GF-D8 (cell line): ENCODE measurements at regions not wholly inside any gene's neighbourhood (a gene's known extent, or its start where the extent isn't known, plus 50 kb on each side); places are given as distances from the start of the nearest gene placed in this dataset.

Experiments
- DNase-seq: peaks from one replicate; lab custom pipeline; 2025; lab: John Stamatoyannopoulos, UW

DNA sequence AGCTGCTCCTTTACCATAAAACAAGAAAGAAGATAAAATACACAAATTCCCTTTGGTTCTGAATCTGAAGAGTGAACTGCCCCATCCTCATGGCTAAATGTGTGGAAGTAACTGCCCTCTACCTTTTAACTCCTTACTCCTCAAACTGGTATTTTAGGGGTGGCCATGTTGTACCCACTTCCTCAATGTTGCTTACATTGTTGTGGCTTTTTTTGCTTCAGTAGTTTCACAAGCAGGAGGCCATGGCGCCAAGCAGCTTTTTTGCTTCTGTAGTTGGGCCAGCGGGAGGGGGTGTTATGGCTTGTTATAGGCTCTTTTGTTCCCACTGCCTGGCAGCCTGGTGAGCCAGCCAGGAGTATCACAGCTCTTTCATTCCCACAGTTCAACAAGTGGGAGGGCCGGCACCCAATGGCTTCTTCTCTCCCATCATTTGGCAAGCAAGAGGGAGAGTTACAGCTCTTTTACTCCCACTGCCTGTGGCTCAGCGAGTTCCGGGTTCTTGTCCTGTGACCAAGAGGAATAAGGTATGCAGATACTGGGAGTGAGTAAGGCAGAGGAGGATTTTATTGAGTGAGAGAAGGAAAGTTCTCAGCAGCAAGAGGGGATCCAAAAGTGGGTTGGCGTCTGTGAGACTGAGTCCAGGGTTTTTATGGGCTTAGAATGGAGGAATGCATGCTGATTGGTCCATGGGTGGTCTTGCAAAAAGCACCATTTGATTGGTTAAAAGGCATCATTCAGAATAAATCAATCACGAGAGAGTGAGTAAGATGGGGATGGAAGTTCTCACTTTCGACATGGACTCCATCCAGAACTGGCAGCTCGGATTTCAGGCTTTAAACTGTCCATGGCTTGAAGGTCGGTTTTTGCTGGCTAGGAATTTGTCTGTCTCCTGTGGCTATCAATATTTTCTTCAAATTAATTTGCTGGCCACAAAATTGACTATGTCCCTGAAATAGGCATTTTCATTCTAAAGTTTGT lies 429.6 kb downstream of the HLX start:
- DNase-seq = no peak

DNA sequence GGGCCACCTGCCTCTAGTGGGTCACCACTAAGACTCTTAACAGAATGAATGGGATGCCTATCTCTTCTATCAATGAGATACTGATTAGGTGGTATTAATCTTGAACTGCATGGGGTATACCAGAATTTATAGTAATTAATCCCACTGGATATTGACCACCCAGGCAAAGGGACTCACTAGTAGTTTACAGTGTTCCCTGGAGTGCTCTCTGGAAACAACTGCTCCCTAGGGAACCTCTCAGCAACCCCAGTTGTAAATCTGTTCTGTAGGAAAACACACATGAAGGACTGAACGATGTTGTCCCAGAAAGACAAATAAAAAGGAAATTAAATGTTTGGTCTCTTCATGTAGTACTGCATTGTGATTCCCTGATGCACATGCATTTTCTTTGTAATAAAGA lies 430.5 kb downstream of the HLX start:
- no peak for DNase-seq

DNA sequence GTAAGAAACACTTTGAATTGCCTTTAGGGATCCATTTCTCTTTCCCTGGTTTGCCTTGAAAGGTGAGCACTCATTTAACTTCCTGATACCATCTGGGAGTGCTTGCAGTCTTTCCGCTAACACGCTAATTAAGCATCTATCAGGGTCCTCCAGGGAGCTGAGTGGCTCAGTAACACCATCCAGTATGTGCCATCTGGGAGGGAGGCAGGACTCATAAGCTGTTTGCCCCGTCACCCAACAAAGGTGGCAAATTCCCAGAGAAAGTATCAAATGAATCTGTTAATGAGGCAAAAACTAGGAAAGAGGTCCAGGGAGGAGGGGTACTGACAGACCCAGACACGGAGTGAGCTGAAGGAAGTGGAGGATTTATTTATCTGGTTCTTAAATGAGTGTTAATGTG lies 430.9 kb downstream of the HLX start:
- no peak for DNase-seq

DNA sequence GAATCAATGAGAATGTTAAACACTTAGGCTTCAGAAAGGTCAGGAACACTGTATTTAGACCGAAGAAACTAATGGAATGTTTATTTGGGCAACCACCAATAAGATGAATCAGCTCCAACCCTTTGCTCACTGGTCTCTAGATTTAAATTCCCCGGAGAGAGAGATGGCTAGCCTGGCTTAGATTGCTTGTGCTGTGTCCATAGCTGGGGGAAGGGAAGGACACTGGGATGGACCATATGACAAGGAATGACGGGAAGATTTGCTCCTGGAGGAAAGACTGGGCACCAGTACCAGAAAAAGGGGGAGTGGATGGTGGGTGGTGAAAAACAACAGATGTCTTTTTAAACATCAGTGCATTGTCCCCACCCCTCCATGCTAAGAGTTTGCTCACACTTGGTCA lies 426.6 kb downstream of the DUSP10 start:
- no peak for DNase-seq

DNA sequence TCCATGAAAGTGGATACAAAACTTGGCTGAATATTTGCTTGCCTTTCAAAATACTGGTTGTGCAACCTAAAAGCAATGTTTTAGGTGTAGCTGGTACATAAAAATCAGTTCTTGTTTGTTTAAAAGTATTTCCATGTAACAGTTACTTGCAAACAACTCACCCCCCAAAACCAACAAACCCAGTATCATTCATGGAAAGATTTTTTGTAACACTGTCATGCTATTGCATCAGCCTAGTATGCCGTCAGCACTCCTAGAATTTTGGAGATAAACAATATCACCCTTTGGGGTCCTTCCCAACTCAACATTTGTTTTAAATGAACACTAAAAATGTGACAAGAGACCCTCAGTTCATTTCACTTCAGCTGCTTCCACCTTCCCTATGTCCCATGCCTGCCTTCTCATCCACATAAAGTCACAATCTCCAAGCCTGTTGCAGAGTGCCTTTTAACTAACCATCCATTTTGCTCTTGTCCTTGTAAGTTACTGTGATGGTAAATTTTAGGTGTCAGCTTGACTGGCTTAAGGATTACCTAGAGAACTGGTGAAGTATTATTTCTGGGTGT lies 425.3 kb downstream of the DUSP10 start:
- DNase-seq = no peak

DNA sequence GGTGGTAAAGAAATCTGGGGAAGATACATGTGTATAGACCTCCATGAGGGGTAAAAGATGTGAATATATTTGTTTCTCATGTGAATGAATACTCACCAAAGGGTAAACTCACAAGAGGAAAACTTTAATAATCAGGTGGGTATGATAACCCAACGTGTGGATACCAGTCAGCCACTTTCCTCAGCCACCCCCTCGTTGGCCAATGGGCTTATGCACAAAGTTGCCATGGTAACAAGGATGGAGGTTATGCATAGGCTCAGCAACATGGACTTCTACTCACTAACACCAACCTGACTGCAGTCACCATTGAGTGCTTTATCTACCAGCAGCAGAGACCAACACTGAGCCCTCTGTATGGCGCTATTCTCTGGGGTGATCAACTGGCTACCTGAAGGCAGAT lies 424.4 kb downstream of the DUSP10 start:
- no peak for DNase-seq

DNA sequence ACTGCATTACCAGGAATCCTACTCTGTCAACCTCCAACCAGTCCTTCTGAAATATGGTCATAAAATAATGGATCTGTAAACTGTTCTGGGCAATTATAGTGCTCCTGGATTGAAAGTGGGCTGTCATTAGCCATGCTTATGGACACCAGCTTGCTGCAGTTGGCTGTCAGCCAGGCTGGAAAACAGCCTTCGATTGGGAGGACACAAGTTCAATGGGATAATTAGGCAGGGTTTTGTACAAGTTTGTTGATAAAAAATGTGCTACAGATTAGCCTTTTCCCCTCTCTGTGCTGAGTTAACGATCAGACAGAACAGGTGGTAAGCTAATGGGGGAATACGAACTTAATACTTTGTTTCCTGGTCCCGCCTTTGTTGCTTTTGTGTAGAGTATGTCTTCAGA lies 413.9 kb downstream of the DUSP10 start:
- no peak for DNase-seq

DNA sequence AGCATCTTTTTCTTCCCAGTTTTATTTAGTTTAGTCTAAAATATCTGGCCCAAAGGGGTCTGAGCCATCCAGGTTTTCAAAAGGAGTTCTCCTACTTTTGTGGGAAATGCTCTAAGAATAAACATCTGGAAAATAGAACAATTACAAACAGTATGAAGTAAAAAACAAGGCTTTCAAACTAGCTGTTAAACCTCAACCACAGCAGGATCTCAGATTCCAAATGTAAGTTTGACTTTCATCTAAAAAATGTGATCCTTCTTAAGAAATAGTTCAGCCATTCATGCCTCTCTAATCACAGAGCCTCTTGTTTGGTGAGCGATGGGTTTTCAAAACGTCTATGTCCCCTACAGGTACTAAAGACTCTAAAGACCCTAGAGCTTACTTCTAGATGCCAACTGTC lies 413.5 kb downstream of the DUSP10 start:
- no peak for DNase-seq

DNA sequence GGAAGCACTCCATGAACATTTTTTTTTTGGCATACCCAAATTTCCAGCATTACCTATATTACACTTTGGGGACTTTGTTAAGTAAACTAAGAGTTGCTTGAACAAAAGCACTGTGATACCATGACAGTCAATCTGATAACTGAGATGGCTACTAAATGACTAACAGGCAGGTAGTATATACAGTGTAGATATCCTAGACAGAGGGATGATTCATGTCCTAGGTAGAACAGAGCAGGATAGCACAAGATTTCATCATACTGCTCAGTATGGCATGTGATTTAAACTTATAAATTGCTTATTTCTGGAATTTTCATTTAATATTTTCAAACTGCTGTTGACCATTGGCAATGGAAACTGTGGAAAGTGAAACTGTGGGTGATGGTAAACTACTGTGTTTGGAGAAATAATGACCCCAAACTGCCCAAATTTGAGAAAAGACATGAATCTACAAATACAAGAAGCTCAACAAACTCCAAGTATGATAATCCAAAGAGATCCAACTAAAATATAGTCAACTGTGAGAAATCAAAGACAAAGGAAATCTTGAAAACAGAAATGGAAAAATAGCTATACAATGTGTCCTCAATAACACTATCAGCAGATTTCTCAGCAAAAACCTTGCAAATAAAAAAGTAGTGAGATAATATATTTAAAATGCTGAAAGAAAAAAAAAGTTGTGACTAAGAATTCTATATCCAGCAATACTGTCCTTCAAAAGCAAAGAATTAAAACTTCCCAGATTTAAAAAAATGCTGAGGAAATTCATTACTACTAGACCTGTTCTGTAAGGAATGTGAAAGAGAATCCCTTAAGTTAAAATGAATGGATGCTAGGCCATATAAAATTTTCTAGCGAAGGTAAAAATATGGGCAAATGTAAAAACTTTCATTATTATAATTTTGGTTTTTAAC lies 410.4 kb downstream of the DUSP10 start:
- DNase-seq = no peak

DNA sequence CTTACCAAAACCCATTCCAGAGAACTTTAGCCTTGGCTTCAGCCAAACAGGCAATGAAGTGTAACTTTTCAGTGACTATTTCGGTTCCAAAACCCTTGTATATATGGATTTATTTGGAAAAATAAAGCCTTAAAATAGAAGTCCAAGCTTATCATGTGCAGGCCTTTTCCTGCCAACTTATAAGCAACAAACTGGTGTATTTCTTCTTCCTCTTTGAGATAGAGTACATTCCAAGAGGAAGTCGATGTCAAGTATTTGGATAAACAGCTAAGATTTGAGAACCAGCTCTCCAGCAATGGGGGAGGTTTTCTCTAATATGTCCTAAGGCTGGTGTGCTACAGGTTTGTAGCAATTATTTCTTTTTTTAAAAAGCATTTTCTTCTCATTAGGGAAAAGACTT lies 407.8 kb downstream of the DUSP10 start:
- DNase-seq = no peak

DNA sequence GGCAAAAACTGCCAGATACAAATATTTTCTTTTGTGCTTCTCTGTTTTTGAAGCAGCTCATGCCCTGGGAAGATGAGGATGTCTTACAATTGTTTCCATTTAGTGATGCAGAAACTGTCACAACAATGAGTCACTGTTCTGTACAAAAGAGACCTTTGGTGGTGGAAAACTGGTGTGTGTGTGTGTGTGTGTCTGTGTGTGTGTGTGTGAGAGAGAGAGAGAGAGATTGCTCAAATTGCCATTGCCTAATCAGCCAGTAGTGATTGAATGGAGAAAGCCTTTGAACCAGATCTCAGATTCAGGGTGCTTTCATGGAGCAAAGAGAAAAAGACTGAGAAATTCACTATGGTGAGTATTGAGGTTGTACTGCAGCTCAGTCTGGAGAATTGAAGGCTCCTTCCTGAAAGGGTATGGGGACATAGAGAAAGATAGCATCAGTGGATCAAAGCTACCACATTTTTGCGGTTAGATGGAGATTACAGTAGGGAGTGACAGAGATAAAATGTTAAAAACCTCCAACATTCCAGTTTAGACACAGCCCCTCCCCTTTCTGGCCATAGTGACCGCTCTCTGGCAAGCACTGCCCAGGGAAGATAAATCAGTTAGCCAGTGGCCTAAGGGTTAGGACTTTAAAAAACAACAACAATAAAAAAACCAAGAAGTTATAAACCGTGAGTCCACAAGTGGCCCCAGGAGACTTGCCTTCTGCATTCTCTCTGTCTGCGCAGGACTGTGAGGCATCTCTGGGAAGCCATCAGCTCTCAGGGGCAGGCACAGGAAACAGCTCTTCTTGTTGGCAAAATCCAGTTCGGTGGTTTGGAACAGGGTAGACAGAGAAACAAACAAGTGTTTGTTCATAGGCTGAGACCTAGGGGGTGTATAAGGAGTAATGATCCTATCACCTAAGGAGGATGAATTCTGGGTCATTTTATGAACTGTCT lies 406.5 kb downstream of the DUSP10 start:
- no peak for DNase-seq

DNA sequence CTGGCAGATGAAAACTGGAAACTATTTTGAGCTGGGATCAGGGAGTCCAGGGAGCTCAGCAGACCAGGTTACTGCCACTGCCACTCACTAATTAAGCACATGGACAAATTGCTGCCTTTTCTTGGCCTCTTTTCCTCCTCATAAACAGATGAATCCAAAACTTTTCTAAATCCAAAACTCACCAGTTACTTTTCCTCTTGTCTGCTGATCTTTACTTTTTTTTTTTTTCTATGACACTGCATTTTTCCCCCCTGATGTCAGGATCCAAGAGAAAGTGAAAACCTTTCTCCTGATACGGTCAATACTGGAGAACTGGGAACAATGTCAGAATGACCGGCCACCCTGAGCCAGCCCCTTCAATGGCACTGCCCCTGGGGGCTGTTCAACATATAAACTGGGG lies 405.8 kb downstream of the DUSP10 start:
- DNase-seq = no peak

DNA sequence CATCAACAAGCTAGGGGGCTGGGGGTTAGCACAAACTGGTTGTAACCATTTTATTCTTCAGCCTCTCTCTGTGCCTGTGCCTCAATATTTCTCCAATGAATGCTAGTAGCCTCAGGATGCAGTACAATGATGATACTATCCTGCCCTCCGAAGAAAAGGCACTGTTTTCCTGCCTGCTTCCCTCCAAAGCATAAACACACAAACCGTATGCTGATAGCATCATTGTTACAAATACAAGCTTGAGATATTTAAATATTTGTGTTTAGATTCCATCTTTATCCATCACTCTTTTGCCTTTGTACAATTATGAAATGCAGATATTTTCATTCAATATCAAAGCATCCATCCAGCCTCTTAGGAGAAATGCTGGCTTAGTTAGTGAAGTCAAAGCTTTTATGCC lies 404.8 kb downstream of the DUSP10 start:
- no peak for DNase-seq

DNA sequence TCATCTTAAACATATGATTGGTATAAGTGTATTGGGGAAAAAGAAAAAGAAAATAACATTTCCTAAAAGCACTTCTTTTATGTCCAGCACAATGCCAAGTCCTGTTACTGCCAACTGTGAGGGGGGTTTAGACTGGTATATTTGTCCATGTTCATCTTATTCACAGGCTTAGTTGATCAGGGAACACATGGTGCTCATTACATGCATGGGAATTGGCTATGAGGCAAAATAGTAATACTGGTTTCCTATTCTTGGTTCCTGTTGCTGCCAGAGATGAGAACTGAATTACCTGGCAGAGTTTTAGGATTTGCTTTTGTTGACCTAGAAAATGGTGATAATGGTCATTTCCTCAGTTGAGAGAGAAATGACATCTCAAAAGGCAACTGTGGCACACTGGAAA lies 398.8 kb downstream of the DUSP10 start:
- DNase-seq = no peak

DNA sequence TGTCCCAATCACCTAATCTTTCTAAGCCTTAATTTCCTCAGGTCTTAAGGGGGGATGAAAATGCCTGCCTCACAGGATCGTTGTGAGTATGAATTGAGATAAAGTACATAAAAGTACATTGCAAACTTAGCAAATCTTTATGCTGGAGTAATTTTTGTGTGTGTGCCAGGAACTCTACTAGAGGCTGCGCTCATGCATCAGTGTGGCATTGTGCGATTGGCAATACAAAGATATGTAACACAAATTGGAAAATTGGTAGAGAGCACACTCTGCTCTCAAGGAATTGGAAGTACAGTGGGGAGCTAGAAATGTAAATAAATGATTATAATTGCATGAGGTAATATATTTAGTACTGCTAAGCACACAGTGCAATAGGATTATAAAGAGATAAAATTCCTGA lies 398.3 kb downstream of the DUSP10 start:
- no peak for DNase-seq

DNA sequence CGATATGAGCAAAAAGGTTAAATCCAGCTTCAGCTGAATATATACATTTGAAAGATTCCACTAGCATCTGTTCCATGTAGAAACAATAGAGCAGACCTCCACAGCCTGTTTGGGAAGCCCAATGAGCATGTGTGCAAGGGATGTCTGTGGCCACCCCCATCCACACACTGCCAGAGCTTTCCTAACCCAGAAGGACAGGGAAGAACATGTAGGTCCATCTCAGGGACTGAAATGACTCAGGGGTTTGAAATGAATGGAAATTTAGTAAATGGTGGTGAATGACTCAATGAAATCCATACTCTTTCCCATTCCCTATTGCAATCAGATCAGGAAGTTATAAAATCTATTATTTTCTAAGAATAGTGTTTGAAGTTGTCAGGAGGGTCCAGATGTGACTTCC lies 397.2 kb downstream of the DUSP10 start:
- no peak for DNase-seq

DNA sequence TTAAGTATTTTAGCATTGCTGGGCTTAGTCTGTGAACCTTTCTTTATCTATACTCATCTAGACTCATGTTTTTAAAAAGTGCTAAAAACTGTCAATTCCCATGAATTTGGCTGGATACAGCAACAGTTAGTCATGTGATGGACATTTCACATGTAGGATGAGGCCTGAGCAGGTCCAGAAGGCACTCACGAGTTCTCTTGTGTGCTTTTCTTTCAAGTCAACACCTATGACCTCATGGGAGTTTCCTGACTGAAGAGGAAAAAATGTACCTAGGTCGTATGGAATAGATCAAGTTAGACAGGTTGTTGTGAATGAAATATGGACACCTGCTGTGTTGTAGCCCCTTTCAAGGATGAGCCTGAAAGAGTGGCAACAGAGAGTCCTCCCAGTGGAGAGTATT lies 394.2 kb downstream of the DUSP10 start:
- no peak for DNase-seq

DNA sequence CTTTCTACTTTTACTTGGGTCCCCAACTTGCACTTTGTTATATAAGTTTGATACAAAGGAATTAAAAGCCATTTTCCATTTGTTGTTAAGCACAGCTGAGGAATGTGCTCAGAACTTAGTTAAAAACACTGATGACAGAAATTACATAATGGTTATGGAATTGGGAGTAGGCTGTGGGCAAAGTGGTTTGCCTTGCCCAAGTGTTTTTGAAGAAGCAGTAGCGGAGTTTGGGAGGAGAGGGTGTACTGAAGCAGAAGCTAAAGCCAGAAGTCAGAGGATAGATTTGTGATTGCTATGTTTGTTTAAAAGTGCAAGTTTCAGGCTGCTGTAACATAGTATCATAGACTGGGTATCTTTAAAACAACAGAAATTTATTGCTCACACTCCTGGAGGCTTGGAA lies 391.8 kb downstream of the DUSP10 start:
- DNase-seq = no peak

DNA sequence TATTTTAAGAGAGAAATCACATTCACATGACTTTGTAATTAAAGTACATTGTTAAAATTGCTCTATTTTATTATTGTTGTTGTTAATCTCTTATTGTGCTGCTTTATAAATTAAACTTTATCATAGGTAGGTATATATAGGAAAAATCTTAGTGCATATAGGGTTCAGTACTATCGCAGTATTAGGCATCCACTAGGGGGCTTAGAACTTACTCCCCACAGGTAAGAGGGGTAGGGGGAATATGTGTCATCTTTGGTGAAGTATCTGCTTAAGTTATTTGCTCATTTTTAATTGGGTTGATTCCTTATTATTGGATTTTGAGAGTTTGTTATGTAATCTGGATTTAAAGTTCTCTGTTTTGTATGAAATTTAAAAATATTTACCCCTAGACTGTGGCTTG lies 385.2 kb downstream of the DUSP10 start:
- DNase-seq = no peak

DNA sequence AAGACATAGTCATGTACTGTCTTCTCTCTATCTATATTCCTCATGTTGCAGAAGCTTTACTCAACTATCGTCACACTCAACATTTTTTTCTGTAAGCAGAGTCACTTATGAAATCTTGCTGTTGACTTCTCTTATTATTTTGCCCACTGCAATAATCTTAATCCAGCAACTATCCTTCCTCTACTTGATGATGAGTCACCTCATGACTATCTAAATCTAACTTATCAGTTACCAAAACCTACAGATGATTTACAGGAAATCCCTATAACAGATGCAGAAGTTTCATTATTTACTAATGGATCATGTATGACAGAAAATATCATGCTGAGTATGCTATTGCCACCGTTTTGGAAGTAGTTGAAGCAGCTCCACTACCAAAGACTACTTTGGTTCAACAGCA lies 378.9 kb downstream of the DUSP10 start:
- DNase-seq = no peak

DNA sequence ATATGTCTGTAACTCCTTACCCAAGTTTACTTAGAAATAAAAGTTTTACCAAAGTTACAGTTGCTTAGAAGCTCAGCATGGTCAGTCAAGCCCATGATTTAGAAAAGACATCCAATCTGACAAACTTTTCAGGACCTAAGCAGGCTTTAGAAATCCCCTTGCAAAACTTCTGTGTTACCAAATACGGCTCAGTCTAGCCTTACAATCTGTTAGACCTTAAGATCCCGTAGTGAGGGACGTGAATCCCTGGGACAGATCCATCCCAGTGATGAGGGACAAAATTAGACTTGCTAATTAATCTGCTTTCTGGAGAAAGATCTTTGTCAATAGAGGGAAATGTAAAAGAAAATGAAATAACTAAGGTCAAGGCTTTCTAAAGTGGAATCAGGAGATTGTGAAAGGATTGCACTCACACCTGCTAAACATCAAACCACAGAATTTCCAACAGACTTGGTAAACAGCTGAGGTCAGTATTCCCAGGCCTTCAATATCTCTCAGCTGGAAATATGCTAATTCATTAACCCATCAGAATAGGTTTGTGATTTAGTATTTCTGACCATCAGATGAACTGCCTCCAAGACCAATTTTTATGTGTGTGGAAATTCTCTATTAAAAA lies 375.3 kb downstream of the DUSP10 start:
- no peak for DNase-seq
